H9 (cell line): ENCODE measurements at regions not wholly inside any gene's neighbourhood (a gene's known extent, or its start where the extent isn't known, plus 50 kb on each side); places are given as distances from the start of the nearest gene placed in this dataset.

ENCODE experiments used
- DNase-seq: peaks from one replicate; pipeline ENCODE4 v3.0.0-alpha.2; 2017
- H2AFZ ChIP-seq: one replicate; pipeline ENCODE4 v1.6.1; 2013; ENCODE audit warnings: mild to moderate bottlenecking, low read length, control low read depth, moderate library complexity
- H2AK5ac ChIP-seq: 2 replicates; pipeline ENCODE4 v1.6.1; 2013; ENCODE audit warnings: low read length, control low read depth, mixed read lengths; ENCODE audit not compliant: insufficient read length
- H2BK120ac ChIP-seq: one replicate; pipeline ENCODE4 v1.6.1; 2013; ENCODE audit warnings: low read depth, mild to moderate bottlenecking, low read length, control low read depth, inconsistent platforms; ENCODE audit not compliant: poor library complexity, severe bottlenecking
- H2BK12ac ChIP-seq: 2 replicates; pipeline ENCODE4 v1.6.1; 2013; ENCODE audit warnings: low read length, control low read depth, mixed read lengths, low read depth; ENCODE audit not compliant: insufficient read length
- H2BK15ac ChIP-seq: 2 replicates; pipeline ENCODE4 v1.6.1; 2013; ENCODE audit warnings: low read depth, low read length, control low read depth
- H2BK20ac ChIP-seq: one replicate; pipeline ENCODE4 v1.6.1; 2013; ENCODE audit warnings: low read depth, mild to moderate bottlenecking, low read length, control low read depth, inconsistent platforms; ENCODE audit not compliant: poor library complexity, severe bottlenecking
- H2BK5ac ChIP-seq: 2 replicates; pipeline ENCODE4 v1.6.1; 2013; ENCODE audit warnings: low read length, control low read depth, mixed read lengths; ENCODE audit not compliant: insufficient read length
- H3K14ac ChIP-seq: 2 replicates; pipeline ENCODE4 v1.6.1; 2013; ENCODE audit warnings: low read length, control low read depth; ENCODE audit not compliant: insufficient read depth
- H3K18ac ChIP-seq: 2 replicates; pipeline ENCODE4 v1.6.1; 2013; ENCODE audit warnings: low read depth, mild to moderate bottlenecking, mixed read lengths, low read length, control low read depth; ENCODE audit not compliant: insufficient read length
- H3K23ac ChIP-seq: 2 replicates; pipeline ENCODE4 v1.6.1; 2013; ENCODE audit warnings: low read length, control low read depth, mixed read lengths, low read depth; ENCODE audit not compliant: insufficient read length
- H3K23me2 ChIP-seq: 2 replicates; pipeline ENCODE4 v1.6.1; 2013; ENCODE audit warnings: low read depth, mild to moderate bottlenecking, mixed read lengths, low read length, control low read depth; ENCODE audit not compliant: insufficient read length, poor library complexity, severe bottlenecking
- H3K27ac ChIP-seq: 2 replicates; pipeline ENCODE4 v1.5.1; 2013; ENCODE audit warnings: low read length, control low read depth, mixed read lengths, low read depth; ENCODE audit not compliant: insufficient read length
- H3K27me3 ChIP-seq: 2 replicates; pipeline ENCODE4 v1.6.1; 2013; ENCODE audit warnings: low read length, control low read depth, inconsistent platforms; ENCODE audit not compliant: insufficient read depth
- H3K4ac ChIP-seq: 2 replicates; pipeline ENCODE4 v1.6.1; 2013; ENCODE audit warnings: low read depth, mild to moderate bottlenecking, control low read depth, inconsistent platforms, low read length, moderate library complexity
- H3K4me1 ChIP-seq: 2 replicates; pipeline ENCODE4 v1.6.1; 2013; ENCODE audit warnings: low read length, control low read depth, inconsistent platforms; ENCODE audit not compliant: insufficient read depth
- H3K4me2 ChIP-seq: 2 replicates; pipeline ENCODE4 v1.6.1; 2013; ENCODE audit warnings: low read length, control low read depth, mixed read lengths; ENCODE audit not compliant: insufficient read length, insufficient read depth
- H3K56ac ChIP-seq: 2 replicates; pipeline ENCODE4 v1.6.1; 2013; ENCODE audit warnings: low read depth, mild to moderate bottlenecking, mixed read lengths, low read length, control low read depth; ENCODE audit not compliant: insufficient read length
- H3K79me1 ChIP-seq: 2 replicates; pipeline ENCODE4 v1.6.1; 2013; ENCODE audit warnings: low read depth, mild to moderate bottlenecking, moderate library complexity, low read length, control low read depth, inconsistent platforms; ENCODE audit not compliant: insufficient read depth, poor library complexity, severe bottlenecking
- H3K79me2 ChIP-seq: 2 replicates; pipeline ENCODE4 v1.6.1; 2013; ENCODE audit warnings: low read length, control low read depth, inconsistent platforms; ENCODE audit not compliant: insufficient read depth
- H3K9ac ChIP-seq: 2 replicates; pipeline ENCODE4 v1.6.1; 2013; ENCODE audit warnings: low read length, control low read depth, mixed read lengths; ENCODE audit not compliant: insufficient read length; ENCODE audit errors: extremely low read depth
- H3K9me3 ChIP-seq: one replicate; pipeline ENCODE4 v1.6.1; 2013; ENCODE audit warnings: low read depth, low read length, inconsistent platforms; ENCODE audit not compliant: control insufficient read depth
- H3T11ph ChIP-seq: one replicate; pipeline ENCODE4 v1.6.1; 2013; ENCODE audit warnings: mild to moderate bottlenecking, low read length, control low read depth, inconsistent platforms
- H4K20me1 ChIP-seq: one replicate; pipeline ENCODE4 v1.6.1; 2013; ENCODE audit not compliant: control insufficient read depth, insufficient read length, insufficient read depth
- H4K5ac ChIP-seq: 2 replicates; pipeline ENCODE4 v1.6.1; 2013; ENCODE audit warnings: low read depth, mild to moderate bottlenecking, mixed read lengths, low read length, control low read depth; ENCODE audit not compliant: insufficient read length
- H4K8ac ChIP-seq: replicated peaks from 2 replicates; pipeline ENCODE4 v1.6.1; 2013; ENCODE audit warnings: low read length, control low read depth, mixed read lengths, low read depth; ENCODE audit not compliant: insufficient read length
- H4K91ac ChIP-seq: 2 replicates; pipeline ENCODE4 v1.6.1; 2013; ENCODE audit warnings: low read depth, mild to moderate bottlenecking, moderate library complexity, mixed read lengths, low read length, control low read depth; ENCODE audit not compliant: insufficient read length
- H3K27ac Mint-ChIP-seq, 3 experiments: 2 replicates in 2 of 3; 3 replicates in 1 of 3; pipeline ENCODE4 v1.8.0; 2020 to 2021; ENCODE audit warnings: mixed read lengths in 3 of 3, mild to moderate bottlenecking in 1 of 3, moderate library complexity in 1 of 3
- H3K27me3 Mint-ChIP-seq: 2 replicates; pipeline ENCODE4 v1.8.0; 2021; ENCODE audit warnings: low read depth, mild to moderate bottlenecking, moderate library complexity, mixed read lengths
- H3K36me3 Mint-ChIP-seq, 3 experiments: 2 replicates in 2 of 3; 3 replicates in 1 of 3; pipeline ENCODE4 v1.8.0; 2020 to 2021; ENCODE audit warnings: low read depth in 3 of 3, mixed read lengths in 3 of 3; ENCODE audit not compliant: insufficient read depth in 1 of 3
- H3K4me1 Mint-ChIP-seq, 2 experiments: 2 replicates each; pipeline ENCODE4 v1.8.0; 2020; ENCODE audit warnings: mixed read lengths in 2 of 2
- H3K4me3 Mint-ChIP-seq, 2 experiments: 2 replicates in 1 of 2; 3 replicates in 1 of 2; pipeline ENCODE4 v1.8.0; 2020 to 2021; ENCODE audit warnings: mild to moderate bottlenecking in 2 of 2, mixed read lengths in 2 of 2, moderate library complexity in 1 of 2
- H3K9me3 Mint-ChIP-seq, 2 experiments: 2 replicates in 1 of 2; 3 replicates in 1 of 2; pipeline ENCODE4 v1.8.0; 2020; ENCODE audit warnings: mild to moderate bottlenecking in 2 of 2, mixed read lengths in 2 of 2, moderate library complexity in 1 of 2
- CTCF ChIP-seq: fragments of 200-600 bp; sonication (generic); conservative IDR thresholded peaks from 3 replicates; pipeline ENCODE4 v1.8.0; 2021; ENCODE audit warnings: antibody characterized with exemption, mild to moderate bottlenecking
- WGBS: extraction: QIAGEN DNeasy Blood & Tissue Kit; methylation state at CpG from one replicate; pipeline ENCODE4 v1.1.7; 2013; ENCODE audit warnings: missing lambda C conversion rate, low lambda C conversion rate, mixed read lengths; ENCODE audit not compliant: insufficient read length; ENCODE audit errors: extremely low coverage; 5-methylcytosine and 5-hydroxymethylcytosine counted together

DNA sequence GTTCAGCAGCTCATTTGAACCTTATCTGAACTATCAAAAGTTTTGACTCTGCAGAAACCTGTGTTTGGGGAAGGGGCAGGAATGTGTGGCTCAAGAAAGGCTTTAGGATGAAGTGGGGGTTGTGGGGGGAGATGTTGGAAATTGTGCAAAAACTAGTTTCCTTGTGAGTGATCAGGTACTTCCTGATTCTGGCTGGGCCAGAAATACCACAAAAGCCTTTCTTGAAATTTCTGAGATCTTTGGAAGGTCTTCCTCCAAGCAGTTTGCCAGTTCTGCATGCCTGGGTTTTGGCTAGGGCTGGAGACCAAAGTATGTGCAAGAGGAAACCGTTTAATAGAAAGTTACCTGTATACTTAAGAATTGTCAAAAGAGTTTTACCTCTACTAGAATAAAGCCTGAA, 116.6 kb downstream of the BMP2 start:
- Histone ChIP-seq H3K23me2 (no peaks in the 10 kb centered on the region), H2BK120ac (no peak overlapping the region), H3K18ac (no peak overlapping the region), H4K91ac (no peak overlapping the region), H4K5ac (no peak overlapping the region), H2BK5ac (no peak overlapping the region), H3K56ac (no peak overlapping the region), H2BK15ac (no peak overlapping the region), H3K9me3 (no peaks in the 10 kb centered on the region), H3K79me1 (no peaks in the 10 kb centered on the region), H3K79me2 (no peaks in the 10 kb centered on the region), H3T11ph (no peak overlapping the region), H3K14ac (no peak overlapping the region), H3K27me3 (no peaks in the 10 kb centered on the region), H3K27ac (no peak overlapping the region), H3K4me1 (no peaks in the 10 kb centered on the region), H4K20me1 (no peaks in the 10 kb centered on the region), H2AFZ (no peak overlapping the region), H4K8ac (no peak overlapping the region), H3K23ac (no peak overlapping the region), H2BK12ac (no peak overlapping the region), H2AK5ac (no peak overlapping the region), H3K4me2 (no peak overlapping the region), H3K9ac (no peak overlapping the region), H2BK20ac (no peak overlapping the region), H3K4ac (no peak overlapping the region)
- no peak overlapping the region for H3K4me3 Mint-ChIP-seq
- H3K36me3 Mint-ChIP-seq: no peaks in the 10 kb centered on the region
- TF ChIP-seq CTCF: no peak
- H3K9me3 Mint-ChIP-seq: no peaks in the 10 kb centered on the region
- no CpG with 5 or more reads among the region's 1 CpG for WGBS
- DNase-seq: no peak
- H3K4me1 Mint-ChIP-seq: peaks cover 18 to 23% of the 10 kb centered on the region in 2 experiments
- no peaks in the 10 kb centered on the region for H3K27me3 Mint-ChIP-seq
- H3K27ac Mint-ChIP-seq: no peak overlapping the region
